A172 (cell line): ENCODE measurements at regions not wholly inside any gene's neighbourhood (a gene's known extent, or its start where the extent isn't known, plus 50 kb on each side); places are given as distances from the start of the nearest gene placed in this dataset.
"Not testable (repeated sequence)": the region's sequence is repeated elsewhere in the genome, so short reads cannot be mapped to it uniquely, and the experiment has no call there.

Source experiments
- DNase-seq: peaks from one replicate; pipeline ENCODE4 v3.0.0-alpha.2; 2015; ENCODE audit warnings: low spot score

DNA sequence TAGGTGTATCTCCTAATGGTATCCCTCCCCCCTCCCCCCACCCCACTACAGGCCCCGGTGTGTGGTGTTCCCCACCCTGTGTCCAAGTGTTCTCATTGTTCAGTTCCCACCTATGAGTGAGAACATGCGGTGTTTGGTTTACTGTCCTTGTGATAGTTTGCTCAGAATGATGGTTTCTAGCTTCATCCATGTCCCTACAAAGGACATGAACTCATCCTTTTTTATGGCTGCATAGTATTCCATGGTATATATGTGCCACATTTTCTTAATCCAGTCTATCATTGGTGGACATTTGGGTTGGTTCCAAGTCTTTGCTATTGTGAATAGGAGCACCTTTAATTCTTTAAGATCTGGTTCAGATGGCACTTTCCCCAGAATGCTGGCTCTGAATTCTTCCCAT, 58.5 kb upstream of the PTGFRN start:
- not testable (repeated sequence) for DNase-seq

DNA sequence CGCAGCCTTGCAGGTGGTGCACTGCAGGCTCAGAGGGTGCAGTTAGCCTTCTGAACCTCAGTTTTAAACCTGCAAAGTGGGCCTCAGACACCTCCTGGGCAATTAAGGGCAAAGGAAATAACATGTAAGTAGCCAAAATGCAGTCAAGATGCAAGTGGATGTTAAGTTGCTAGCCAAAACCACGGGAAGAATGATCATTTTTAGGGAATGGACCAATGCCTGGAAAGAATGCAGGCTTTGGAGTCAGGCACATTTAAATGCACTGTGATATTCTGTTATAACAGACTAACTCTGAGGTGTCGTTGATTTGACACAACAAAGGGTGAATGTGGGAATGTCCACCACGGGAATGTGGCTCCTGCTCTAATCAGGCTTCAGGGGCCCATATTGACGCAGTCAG, 57.9 kb upstream of the PTGFRN start:
- no peak for DNase-seq

DNA sequence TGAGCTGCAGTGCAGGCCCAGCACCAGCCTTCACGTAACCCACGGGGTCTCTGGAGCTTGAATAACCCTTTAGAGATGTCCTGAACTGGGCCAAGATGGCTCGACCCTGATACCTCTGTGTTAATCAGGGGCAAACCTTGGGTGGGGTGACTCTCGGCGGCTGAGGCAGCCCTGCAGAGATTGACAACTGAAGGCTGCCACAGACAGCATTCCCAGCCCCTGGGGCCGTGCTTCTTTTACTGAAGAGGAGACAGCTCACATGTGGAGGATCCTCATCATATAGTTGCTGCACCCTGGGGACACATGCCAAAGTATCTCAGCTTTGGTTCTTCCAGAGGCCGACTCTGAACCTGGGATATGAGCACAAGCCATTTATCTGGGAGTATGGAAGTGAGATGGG, 57.3 kb upstream of the PTGFRN start:
- no peak for DNase-seq

DNA sequence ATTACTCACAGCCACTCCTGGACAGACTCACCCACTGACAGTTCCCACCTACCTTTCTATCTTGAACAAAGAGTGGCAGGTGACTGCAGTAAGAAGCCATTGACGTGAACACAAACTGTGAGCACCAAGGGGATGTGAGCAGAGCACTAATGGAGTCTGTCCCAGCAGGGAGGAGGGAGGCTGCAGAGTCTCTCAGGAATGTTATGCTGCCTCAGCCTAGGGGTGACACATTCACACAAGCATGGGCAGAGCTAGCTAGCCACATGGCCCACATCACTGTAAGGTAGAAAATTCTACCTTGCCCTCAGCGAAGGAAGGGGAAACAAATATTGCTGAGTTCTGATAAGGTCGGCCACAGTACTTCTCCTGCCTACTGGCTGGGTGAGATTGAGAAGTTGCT, 56.8 kb upstream of the PTGFRN start:
- peak; percentile 33 for DNase-seq

GRCh38 chr1:116853680-116854402, 55.9 kb upstream of the PTGFRN start:
- peak; percentile 83 for DNase-seq

- DNase-seq = no peak
Observed at GRCh38 chr1:116854403-116854690, 55.4 kb upstream of the PTGFRN start.

DNA sequence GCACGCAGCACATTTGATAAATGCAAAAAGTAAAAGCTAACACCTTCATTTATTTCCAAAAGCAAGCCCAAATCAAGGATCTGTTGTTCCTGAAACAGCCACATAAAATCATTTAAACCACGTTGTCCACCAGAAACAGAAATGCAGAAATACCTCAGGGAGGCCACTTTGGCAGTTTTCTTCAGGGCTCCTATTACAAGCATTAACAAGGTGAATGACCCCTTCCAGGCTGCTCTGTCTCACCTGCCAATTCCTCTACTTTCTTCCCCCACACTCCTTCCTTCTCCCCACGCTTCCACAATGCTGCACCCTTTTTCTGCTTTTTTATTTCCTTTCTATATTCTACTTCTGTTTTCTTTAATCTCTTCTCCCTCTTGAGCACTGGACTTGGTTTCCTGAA, 55.0 kb upstream of the PTGFRN start:
- DNase-seq = no peak

DNA sequence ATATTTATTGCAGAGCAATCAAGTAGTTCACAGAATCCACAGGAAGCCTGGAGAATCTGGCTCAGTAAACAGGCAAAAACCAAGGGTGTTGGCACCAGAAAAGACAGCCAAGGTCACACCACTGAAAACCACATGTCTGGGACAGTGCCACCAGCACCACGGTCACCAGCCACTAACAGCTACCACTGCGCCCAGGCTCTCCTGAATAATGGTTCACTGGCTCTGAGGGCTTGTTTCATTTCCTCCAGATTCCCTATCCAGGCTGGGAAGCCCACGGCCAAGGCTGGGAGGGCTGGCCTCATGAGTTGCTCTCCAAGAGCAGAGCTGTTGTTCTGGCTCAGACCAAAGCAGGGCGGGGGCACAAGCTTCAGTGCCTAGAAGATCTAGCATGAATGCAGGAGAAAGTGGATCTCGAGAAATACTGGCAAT, 54.5 kb upstream of the PTGFRN start:
- peak; percentile 43 for DNase-seq

DNA sequence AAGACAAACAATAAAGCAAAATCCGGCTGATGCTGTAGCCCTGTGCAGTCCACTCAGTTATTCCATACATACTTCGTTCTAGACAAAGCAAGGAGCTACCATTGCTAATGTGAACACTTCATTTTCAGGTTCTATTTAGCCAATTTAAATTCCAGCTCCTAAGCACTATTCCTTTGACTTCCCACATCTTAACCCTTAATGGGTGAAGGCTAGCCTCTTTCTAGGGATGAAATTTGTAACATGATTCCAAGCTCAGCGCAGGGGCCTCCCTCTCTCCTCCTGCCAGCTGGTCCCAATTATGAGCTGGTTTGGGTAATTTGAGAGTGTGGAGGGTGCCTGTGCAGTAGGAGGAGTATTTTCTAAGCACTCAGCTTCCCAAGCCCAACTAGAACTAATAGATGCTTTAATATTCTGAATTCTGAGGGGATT, 53.9 kb upstream of the PTGFRN start:
- DNase-seq = no peak

DNA sequence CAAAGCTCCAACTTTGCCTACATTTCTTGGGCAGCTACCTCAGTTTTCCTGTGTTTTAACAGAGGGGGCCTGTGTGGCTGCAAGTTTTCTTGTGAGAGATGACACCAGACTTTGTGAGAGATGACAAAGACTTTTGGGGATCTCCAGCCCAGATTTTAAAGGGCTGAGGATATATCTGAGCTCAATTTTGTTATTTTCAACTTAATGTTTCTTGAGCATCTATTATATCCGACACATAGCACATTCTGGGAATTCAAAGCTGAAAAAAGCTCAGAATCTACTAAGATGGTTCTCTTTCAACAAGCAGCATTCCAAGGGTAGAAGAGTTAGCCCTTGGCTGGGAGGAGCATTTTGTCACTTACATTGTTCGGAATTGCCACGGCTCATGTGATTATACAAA, 53.4 kb upstream of the PTGFRN start:
- DNase-seq = no peak

DNA sequence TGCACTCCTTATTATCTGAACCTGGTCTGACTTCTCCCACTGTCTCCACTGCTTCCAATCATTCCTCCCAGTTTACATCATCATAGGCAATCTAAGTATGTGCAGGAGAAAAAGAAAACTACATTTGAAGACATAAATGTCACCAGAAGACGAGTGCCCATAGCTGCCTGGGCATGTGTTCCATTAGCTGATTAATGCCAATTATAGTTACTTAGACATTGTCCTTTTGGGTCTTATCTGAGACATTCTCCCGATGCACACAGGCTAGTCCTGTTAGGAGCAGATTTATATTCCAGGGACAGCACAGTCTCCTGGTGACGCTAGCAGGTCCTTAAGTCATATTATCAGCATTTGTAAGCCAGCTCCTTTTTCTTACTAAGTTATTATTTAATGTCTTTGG, 52.6 kb upstream of the PTGFRN start:
- DNase-seq = no peak
